Liver (tissue), 3 donors: ENCODE measurements at regions not wholly inside any gene's neighbourhood (a gene's known extent, or its start where the extent isn't known, plus 50 kb on each side); places are given as distances from the start of the nearest gene placed in this dataset.

ENCODE experiments used
- EGR1 ChIP-seq, 2 donors: IDR thresholded peaks; 2 replicates each; pipeline ENCODE4 v1.6.1; 2016 to 2018; ENCODE audit warnings: antibody characterized with exemption in 2 of 2, low read depth in 2 of 2
- GABPA ChIP-seq, 2 donors: IDR thresholded peaks in 1 of 2; conservative IDR thresholded peaks in 1 of 2; 2 replicates each; pipeline ENCODE4 v1.6.1; 2016; ENCODE audit warnings: antibody characterized with exemption in 2 of 2, mild to moderate bottlenecking in 1 of 2, moderate library complexity in 1 of 2
- RAD21 ChIP-seq, 2 donors: IDR thresholded peaks; 2 replicates each; pipeline ENCODE4 v1.6.1; 2016; ENCODE audit warnings: antibody characterized with exemption in 2 of 2, mild to moderate bottlenecking in 2 of 2
- TF ChIP-seq, protein P1 (sequence below): fragments of 150-350 bp; IDR thresholded peaks from 2 replicates; pipeline ENCODE4 v1.5.1; 2017; ENCODE audit warnings: improper control_type of control experiment, low read depth, low read length; ENCODE audit not compliant: missing input control
- TF ChIP-seq, protein P2 (sequence below): IDR thresholded peaks from 2 replicates; pipeline ENCODE4 v1.6.1; 2016; ENCODE audit warnings: antibody characterized with exemption, mild to moderate bottlenecking
- TF ChIP-seq, protein P3 (sequence below): IDR thresholded peaks from 2 replicates; pipeline ENCODE4 v1.6.1; 2016; ENCODE audit warnings: antibody characterized with exemption
- donor health status: healthy.
- donor health status: healthy.

DNA sequence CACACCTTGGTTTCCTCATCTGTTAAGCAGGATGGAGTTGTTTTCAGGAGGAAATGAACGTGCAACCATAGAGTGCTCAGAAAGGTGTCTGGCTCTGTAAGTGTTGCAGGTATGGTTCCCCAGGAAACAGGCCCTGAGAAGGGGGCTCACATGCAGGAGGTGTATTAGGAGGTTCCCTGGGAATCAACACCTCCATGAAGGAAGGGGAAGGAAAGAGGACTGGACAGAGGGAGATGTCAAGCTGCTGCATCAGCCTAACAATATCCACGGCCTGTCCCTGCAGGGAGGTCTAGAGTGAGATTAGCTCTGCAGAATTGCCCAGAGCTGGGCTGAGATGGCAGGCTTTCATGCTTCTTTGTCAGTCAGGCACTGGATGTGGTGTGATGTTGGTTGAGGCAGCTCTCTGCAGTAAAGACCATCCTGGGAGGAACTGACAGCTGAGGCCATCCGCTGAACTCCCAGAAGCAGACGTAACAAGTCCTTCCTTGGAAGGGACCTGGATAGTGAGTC, 373.3 kb downstream of the ZNF536 start:
- no peak for TF ChIP-seq GABPA (IDR thresholded peaks at IDR 0.05 in 1 of 2, conservative IDR thresholded peaks at IDR 0.05 in 1 of 2)
- TF ChIP-seq, protein P1, sequence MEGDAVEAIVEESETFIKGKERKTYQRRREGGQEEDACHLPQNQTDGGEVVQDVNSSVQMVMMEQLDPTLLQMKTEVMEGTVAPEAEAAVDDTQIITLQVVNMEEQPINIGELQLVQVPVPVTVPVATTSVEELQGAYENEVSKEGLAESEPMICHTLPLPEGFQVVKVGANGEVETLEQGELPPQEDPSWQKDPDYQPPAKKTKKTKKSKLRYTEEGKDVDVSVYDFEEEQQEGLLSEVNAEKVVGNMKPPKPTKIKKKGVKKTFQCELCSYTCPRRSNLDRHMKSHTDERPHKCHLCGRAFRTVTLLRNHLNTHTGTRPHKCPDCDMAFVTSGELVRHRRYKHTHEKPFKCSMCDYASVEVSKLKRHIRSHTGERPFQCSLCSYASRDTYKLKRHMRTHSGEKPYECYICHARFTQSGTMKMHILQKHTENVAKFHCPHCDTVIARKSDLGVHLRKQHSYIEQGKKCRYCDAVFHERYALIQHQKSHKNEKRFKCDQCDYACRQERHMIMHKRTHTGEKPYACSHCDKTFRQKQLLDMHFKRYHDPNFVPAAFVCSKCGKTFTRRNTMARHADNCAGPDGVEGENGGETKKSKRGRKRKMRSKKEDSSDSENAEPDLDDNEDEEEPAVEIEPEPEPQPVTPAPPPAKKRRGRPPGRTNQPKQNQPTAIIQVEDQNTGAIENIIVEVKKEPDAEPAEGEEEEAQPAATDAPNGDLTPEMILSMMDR, result no peak
- no peak for TF ChIP-seq RAD21 (IDR thresholded peaks at IDR 0.05)
- TF ChIP-seq, protein P2, sequence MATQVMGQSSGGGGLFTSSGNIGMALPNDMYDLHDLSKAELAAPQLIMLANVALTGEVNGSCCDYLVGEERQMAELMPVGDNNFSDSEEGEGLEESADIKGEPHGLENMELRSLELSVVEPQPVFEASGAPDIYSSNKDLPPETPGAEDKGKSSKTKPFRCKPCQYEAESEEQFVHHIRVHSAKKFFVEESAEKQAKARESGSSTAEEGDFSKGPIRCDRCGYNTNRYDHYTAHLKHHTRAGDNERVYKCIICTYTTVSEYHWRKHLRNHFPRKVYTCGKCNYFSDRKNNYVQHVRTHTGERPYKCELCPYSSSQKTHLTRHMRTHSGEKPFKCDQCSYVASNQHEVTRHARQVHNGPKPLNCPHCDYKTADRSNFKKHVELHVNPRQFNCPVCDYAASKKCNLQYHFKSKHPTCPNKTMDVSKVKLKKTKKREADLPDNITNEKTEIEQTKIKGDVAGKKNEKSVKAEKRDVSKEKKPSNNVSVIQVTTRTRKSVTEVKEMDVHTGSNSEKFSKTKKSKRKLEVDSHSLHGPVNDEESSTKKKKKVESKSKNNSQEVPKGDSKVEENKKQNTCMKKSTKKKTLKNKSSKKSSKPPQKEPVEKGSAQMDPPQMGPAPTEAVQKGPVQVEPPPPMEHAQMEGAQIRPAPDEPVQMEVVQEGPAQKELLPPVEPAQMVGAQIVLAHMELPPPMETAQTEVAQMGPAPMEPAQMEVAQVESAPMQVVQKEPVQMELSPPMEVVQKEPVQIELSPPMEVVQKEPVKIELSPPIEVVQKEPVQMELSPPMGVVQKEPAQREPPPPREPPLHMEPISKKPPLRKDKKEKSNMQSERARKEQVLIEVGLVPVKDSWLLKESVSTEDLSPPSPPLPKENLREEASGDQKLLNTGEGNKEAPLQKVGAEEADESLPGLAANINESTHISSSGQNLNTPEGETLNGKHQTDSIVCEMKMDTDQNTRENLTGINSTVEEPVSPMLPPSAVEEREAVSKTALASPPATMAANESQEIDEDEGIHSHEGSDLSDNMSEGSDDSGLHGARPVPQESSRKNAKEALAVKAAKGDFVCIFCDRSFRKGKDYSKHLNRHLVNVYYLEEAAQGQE, result no peak
- TF ChIP-seq EGR1 (IDR thresholded peaks at IDR 0.05; ENCODE audit: low read depth in 2 of 2), result no peak
- TF ChIP-seq, protein P3, sequence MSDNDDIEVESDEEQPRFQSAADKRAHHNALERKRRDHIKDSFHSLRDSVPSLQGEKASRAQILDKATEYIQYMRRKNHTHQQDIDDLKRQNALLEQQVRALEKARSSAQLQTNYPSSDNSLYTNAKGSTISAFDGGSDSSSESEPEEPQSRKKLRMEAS, result no peak
